C4-2B (cell line): ENCODE measurements at regions not wholly inside any gene's neighbourhood (a gene's known extent, or its start where the extent isn't known, plus 50 kb on each side); places are given as distances from the start of the nearest gene placed in this dataset.

Experiments used
- CTCF ChIP-seq: fragments of 450-650 bp; conservative IDR thresholded peaks from 2 replicates; pipeline ENCODE4 v1.5.1; 2017; ENCODE audit warnings: mild to moderate bottlenecking
- ZFX ChIP-seq: fragments of 450-650 bp; IDR thresholded peaks from 2 replicates; pipeline ENCODE4 v1.6.1; 2017

GRCh38 chr10:84825330-84825729 lies 496.9 kb downstream of the CCSER2 start:
- TF ChIP-seq CTCF (no peak), ZFX (no peak)
